IMR-90 (cell line): ENCODE measurements at regions not wholly inside any gene's neighbourhood (a gene's known extent, or its start where the extent isn't known, plus 50 kb on each side); places are given as distances from the start of the nearest gene placed in this dataset.

Experiments
- CTCF ChIP-seq: conservative IDR thresholded peaks from 2 replicates; pipeline ENCODE4 v1.5.1; 2012; ENCODE audit warnings: mild to moderate bottlenecking, low read depth, low read length, improper control_type of control experiment
- POLR2A ChIP-seq: IDR thresholded peaks from 2 replicates; pipeline ENCODE4 v1.6.1; 2012; ENCODE audit warnings: mild to moderate bottlenecking, low read depth, low read length
- RAD21 ChIP-seq: IDR thresholded peaks from 2 replicates; pipeline ENCODE4 v1.6.1; 2012; ENCODE audit warnings: low read length, improper control_type of control experiment
- RCOR1 ChIP-seq: IDR thresholded peaks from 2 replicates; pipeline ENCODE4 v1.6.1; 2012; ENCODE audit warnings: mild to moderate bottlenecking, low read length, improper control_type of control experiment; ENCODE audit not compliant: insufficient replicate concordance
- RFX5 ChIP-seq: IDR thresholded peaks from 2 replicates; pipeline ENCODE4 v1.8.0; 2012; ENCODE audit warnings: low read depth, mild to moderate bottlenecking, low read length, moderate library complexity
- SMC3 ChIP-seq: fragments of 150-350 bp; IDR thresholded peaks from 2 replicates; pipeline ENCODE4 v1.6.1; 2016; ENCODE audit warnings: low read depth, mild to moderate bottlenecking, antibody characterized with exemption, low read length, moderate library complexity
- USF2 ChIP-seq: fragments of 150-350 bp; IDR thresholded peaks from 2 replicates; pipeline ENCODE4 v1.6.1; 2017; ENCODE audit warnings: mild to moderate bottlenecking, antibody characterized with exemption, low read length, low read depth

- TF ChIP-seq CTCF, result no peak
- TF ChIP-seq POLR2A, result no peak
- TF ChIP-seq RCOR1, result no peak
- no peak for TF ChIP-seq RFX5
- no peak for TF ChIP-seq RAD21
- TF ChIP-seq USF2, result no peak
- no peak for TF ChIP-seq SMC3
These were observed 885.2 kb upstream of the ADGRL2 start for GRCh38 chr1:80915491-80915890.
